GM21786 (cell line): ENCODE measurements at regions not wholly inside any gene's neighbourhood (a gene's known extent, or its start where the extent isn't known, plus 50 kb on each side); places are given as distances from the start of the nearest gene placed in this dataset.

ENCODE experiments used
- ATAC-seq: cut with Tn5 transposase; IDR thresholded peaks from one replicate; pipeline ENCODE4 v1.9.1; 2021; ENCODE audit not compliant: unreplicated experiment

DNA sequence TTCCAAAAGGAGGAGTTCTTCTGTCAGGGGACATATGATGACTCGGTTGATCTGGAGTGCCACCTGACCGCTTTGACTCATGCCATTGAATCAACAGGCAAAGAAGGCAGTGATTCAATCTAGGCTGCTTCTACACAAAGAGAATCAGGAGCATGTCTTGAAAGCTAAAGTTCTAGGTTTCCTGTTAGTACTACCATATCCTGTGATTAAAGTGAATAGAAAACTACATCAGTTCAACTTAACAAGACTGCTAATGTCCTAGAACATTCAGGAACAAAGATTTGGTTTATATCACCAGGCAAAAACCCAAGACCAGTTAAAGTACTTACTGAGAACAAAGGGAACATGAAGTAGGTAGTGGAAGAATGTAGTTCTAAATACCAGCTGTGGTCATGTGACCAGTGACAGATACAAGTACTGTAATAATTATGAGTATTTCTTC is 216.8 kb upstream of the SGK1 start:
- ATAC-seq = no peak

GRCh38 chr6:134533991-134534390 is 216.1 kb upstream of the SGK1 start:
- no peak for ATAC-seq

DNA sequence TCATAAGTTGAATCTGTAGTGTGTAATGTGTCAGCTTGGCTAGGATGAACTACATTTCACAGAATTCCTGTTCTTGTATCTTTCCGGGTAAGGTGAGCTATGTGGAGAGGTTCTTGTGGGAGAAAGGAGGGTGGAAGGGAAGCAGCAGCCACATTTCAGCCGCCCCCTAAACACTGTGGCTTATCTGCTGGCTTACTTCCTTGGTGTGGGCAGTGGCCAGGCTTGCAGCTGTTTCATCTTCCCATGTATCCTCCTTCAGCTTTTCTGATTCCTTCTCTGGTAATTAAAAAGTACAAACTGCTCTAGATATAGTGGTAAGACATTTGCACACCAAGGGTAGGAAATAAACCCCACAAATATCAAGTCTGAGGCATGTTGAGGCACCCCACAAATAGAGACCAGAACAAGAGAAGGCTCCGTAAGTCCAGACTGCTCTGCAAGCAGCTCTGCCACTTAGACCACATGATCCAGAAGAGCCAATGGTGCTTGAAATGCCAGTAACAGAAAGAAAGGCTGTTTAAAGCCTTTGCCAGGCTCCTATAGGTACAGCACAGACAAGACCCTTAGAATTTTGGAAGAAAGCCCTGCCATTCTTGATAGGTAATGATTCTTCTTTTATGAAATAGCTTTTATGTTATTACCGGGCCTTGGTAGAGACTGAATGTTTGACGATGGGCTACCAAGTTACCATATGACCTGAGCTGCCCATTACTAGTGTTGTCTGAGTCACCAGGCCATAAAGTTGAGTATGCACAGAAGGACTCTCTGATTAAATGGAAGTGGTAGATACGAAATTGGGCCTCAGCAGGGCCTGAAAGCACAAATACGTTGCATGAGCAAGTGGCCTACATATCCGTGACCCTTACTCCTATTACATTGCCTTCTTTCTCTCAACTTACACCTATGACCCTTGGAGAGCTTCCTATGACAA is 215.0 kb upstream of the SGK1 start:
- ATAC-seq = no peak

- no peak for ATAC-seq
Observed at GRCh38 chr6:134531611-134532010, 213.7 kb upstream of the SGK1 start.

GRCh38 chr6:134531188-134531551 is 213.3 kb upstream of the SGK1 start:
- ATAC-seq = no peak

DNA sequence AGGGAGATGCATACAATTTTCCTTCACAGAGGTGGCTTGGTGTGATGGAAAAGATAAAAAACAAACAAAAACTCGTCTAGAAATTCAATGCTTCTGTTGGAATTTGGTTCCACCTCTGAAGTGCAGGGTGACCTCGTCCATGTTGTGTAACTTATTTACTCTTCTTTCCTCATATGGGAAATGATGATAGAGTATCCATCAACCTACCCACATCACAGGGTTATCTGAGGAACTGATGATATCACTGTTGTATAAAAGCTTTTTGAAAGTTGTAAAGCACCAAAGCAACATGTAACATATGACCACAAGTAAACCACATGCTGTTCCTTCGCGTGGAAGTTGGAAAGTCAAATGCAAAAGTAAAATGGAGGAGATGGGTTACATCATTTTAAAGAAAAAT is 212.0 kb upstream of the SGK1 start:
- no peak for ATAC-seq

- ATAC-seq = no peak
Observed at GRCh38 chr6:134529305-134529704, 211.4 kb upstream of the SGK1 start.

DNA sequence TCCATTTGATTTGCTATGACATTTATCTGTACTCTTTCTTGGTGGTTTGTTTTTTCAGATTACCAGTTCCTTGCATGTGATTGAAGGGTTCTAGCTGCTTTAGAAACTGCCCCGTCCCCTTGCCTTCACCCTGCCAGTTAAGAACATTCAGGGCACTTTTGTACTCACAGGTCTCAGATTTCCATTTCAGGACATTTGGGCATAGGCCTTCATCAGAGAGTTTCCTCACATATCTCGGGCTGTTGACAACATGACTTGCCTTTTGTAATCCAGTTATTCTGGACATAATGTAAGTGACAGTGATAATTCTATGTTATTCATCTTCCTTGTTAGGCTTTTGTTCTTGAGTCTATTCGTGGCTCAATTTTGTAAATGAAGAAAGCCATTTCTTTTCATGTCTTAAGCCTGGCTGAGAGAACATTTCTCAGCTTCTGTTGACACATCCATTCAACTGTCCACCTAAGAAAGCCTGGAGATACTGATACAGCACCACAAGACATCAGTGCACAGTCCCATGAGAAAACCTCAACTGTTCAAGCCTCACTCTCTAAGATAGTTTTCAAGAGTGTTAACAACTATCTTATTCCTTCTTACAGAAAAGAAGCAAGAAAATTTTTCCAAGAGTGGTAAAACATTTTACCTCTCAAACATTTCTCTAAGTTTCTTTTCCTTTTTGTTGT is 209.3 kb upstream of the SGK1 start:
- ATAC-seq = no peak

GRCh38 chr6:134525190-134525868 is 207.4 kb upstream of the SGK1 start:
- no peak for ATAC-seq

- no peak for ATAC-seq
Observed at GRCh38 chr6:134523903-134524650, 206.2 kb upstream of the SGK1 start.

DNA sequence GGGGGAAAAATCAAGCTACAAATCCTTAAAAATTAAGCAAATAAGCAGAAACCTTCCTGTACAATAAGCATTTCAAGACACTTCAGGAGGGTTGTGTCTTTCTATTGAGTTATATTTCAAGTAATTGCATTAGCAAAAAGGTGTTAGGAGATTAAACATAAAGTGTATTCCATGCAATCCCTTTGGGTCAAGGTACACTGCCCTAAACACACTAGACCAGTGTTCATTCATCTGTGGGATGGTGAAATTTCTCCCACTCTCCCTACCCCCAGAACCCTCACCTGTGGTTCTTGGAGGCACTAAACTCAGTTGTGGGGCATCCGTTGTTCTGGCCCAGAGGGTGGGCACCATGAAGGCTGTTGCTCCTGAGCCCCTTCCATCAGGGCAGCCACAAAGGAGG is 205.1 kb upstream of the SGK1 start:
- no peak for ATAC-seq

GRCh38 chr6:134521116-134521501 is 203.2 kb upstream of the SGK1 start:
- no peak for ATAC-seq

GRCh38 chr6:134520181-134521115 is 202.5 kb upstream of the SGK1 start:
- no peak for ATAC-seq

DNA sequence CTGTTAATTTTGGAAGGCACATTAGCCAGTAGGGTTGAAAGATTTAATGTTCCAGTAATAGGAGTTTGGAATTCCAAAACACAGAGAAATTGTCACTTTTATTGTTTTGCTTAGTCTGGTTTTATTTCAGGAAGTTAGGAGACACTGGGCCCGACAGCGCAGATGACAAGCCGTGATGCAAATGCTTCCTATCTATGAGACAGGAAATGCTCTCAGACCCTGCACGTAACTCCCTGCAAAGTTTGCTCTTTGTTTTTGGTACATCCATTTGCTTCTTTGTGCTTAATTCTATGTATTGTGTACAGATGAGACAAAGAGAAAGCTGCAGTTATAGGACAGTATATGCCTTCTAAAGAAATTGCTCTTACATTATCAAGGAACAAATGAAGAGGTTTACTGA is 201.6 kb upstream of the SGK1 start:
- ATAC-seq = peak; percentile 56

GRCh38 chr6:134517868-134518267 is 200.0 kb upstream of the SGK1 start:
- no peak for ATAC-seq

DNA sequence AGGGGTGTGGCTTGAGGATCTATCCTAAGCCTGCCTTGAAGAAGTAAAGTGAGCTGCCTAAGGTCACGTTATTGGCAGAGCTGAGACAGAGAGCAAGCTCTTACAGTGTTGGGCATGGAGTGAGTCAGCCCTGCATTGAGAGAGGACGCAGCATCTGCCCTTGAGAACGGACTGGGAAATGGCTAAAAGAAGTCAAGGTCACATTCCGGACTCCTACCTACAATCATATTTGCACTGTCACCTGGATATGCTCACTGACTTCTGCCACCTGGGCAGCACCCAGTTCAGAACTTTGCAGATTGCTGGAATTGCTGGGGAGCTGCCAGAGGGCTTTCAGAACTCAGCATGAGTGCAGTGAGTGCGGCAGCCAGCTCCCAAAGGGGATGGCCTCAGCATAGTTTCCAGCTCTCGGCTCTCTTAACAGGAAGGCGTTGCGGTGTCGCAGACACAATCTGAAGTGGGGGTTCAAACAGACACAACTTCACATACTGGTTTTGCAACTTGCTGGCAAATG is 199.3 kb upstream of the SGK1 start:
- ATAC-seq = no peak

DNA sequence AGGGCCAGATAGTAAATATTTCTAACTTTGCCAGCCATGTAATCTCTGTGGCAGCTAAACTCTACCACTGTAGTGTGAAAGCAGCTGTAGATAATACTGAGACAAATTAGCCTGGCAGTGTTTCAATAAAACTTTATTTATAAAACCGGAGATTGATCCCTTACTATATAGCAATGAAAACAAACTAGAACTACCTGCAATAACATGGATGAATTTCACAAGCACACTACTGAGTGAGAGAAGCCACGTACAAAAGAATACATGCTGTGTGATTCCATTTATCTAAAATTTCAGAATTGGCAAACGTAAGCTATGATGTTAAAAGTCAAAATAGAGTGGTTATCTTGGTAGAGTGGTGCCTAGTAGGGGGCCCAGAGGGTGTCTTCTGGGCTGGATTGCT is 198.7 kb upstream of the SGK1 start:
- no peak for ATAC-seq

DNA sequence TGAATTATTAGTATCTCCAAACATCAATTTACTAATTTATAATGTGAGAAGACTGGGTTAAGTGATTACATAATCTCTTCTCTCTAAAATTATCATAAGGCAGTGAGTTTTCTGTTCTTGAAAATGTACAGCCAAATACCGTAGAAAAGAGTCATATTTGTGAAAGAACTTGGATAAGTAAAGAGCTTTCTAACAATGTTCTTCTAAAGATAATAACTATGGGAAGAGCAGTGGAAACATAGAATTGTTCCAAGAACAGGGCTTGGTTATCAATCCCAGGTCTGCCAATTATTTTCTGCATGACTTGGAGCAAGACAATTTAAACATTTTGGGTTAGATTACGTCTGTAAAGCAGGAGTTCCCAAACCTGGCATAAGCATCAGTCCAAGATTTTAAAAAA is 198.1 kb upstream of the SGK1 start:
- ATAC-seq = no peak

GRCh38 chr6:134512981-134513391 is 195.1 kb upstream of the SGK1 start:
- no peak for ATAC-seq
